OCI-LY1 (cell line): ENCODE measurements at regions not wholly inside any gene's neighbourhood (a gene's known extent, or its start where the extent isn't known, plus 50 kb on each side); places are given as distances from the start of the nearest gene placed in this dataset.

Source experiments
- H2AFZ ChIP-seq: fragments of 200-600 bp; sonication (generic), shearing (Covaris generic); 2 replicates; pipeline ENCODE4 v1.6.0; 2014; ENCODE audit warnings: antibody characterized with exemption, mild to moderate bottlenecking, low read length
- H3F3A ChIP-seq: fragments of 200-600 bp; sonication (generic), shearing (Covaris generic); 2 replicates; pipeline ENCODE4 v1.6.0; 2014; ENCODE audit warnings: mild to moderate bottlenecking, antibody characterized with exemption, low read length, moderate library complexity; ENCODE audit not compliant: insufficient read depth
- H3K27ac ChIP-seq: fragments of 200-600 bp; sonication (generic); 2 replicates; pipeline ENCODE4 v1.5.1; 2014; ENCODE audit warnings: low read length, mixed run types, mild to moderate bottlenecking, low read depth; ENCODE audit not compliant: poor library complexity, severe bottlenecking
- H3K27me3 ChIP-seq: fragments of 200-600 bp; sonication (generic); 2 replicates; pipeline ENCODE4 v1.6.0; 2014; ENCODE audit warnings: antibody characterized with exemption, mild to moderate bottlenecking, low read length, moderate library complexity; ENCODE audit not compliant: insufficient read depth
- H3K36me3 ChIP-seq: fragments of 200-600 bp; sonication (generic); 2 replicates; pipeline ENCODE4 v1.6.1; 2014; ENCODE audit warnings: mild to moderate bottlenecking, antibody characterized with exemption, low read length, moderate library complexity, mixed read lengths; ENCODE audit not compliant: insufficient read depth
- H3K4me1 ChIP-seq: fragments of 200-600 bp; sonication (generic); 2 replicates; pipeline ENCODE4 v1.5.1; 2014; ENCODE audit warnings: mild to moderate bottlenecking, low read length, moderate library complexity; ENCODE audit not compliant: insufficient read depth, severe bottlenecking
- H3K4me2 ChIP-seq: fragments of 200-600 bp; sonication (generic), shearing (Covaris generic); 2 replicates; pipeline ENCODE4 v1.6.1; 2014; ENCODE audit warnings: low read length
- H3K4me3 ChIP-seq: fragments of 200-600 bp; sonication (generic); 2 replicates; pipeline ENCODE4 v1.5.1; 2014; ENCODE audit warnings: low read length, low read depth, mild to moderate bottlenecking, mixed read lengths; ENCODE audit not compliant: poor library complexity, severe bottlenecking
- H3K79me2 ChIP-seq: fragments of 200-600 bp; shearing (Covaris generic); 2 replicates; pipeline ENCODE4 v1.6.1; 2016; ENCODE audit warnings: mixed run types, low read length, mixed read lengths; ENCODE audit not compliant: insufficient read depth
- H3K9ac ChIP-seq: fragments of 200-600 bp; sonication (generic), shearing (Covaris generic); 2 replicates; pipeline ENCODE4 v1.6.1; 2014; ENCODE audit warnings: mild to moderate bottlenecking, low read length, mixed read lengths
- H3K9me2 ChIP-seq: fragments of 200-600 bp; sonication (generic), shearing (Covaris generic); 2 replicates; pipeline ENCODE4 v1.6.1; 2014; ENCODE audit warnings: low read depth, mild to moderate bottlenecking, low read length, mixed read lengths
- H3K9me3 ChIP-seq: fragments of 200-600 bp; shearing (Covaris generic); 2 replicates; pipeline ENCODE4 v1.6.1; 2014; ENCODE audit warnings: low read length, mixed read lengths
- H4K20me1 ChIP-seq: fragments of 200-600 bp; sonication (generic), shearing (Covaris generic); 2 replicates; pipeline ENCODE4 v1.6.0; 2016; ENCODE audit warnings: mild to moderate bottlenecking, low read length; ENCODE audit not compliant: insufficient read depth
- CTCF ChIP-seq: fragments of 200-600 bp; sonication (generic), shearing (Covaris generic); IDR thresholded peaks from 2 replicates; pipeline ENCODE4 v1.5.1; 2017; ENCODE audit warnings: mild to moderate bottlenecking, antibody characterized with exemption, low read length, moderate library complexity, mixed read lengths
- EZH2 ChIP-seq: fragments of 200-600 bp; sonication (generic), shearing (Covaris generic); IDR thresholded peaks from 2 replicates; pipeline ENCODE4 v1.8.0; 2017; ENCODE audit warnings: borderline replicate concordance, mixed run types, mild to moderate bottlenecking, antibody characterized with exemption, low read length, moderate library complexity, mixed read lengths

GRCh38 chr14:40367717-40368116 lies 935.5 kb upstream of the FBXO33 start:
- H3F3A ChIP-seq: no peaks in the 10 kb centered on the region; the same call in 1 of the 2 replicates
- no peaks in the 10 kb centered on the region for H3K27me3 ChIP-seq
- H2AFZ ChIP-seq: no peak overlapping the region
- no peak overlapping the region for H3K27ac ChIP-seq
- H3K4me3 ChIP-seq: no peak overlapping the region
- no peaks in the 10 kb centered on the region for H4K20me1 ChIP-seq
- no peak overlapping the region for H3K4me2 ChIP-seq
- no peaks in the 10 kb centered on the region for H3K9me2 ChIP-seq
- TF ChIP-seq CTCF: no peak
- no peak for TF ChIP-seq EZH2
- no peaks in the 10 kb centered on the region for H3K4me1 ChIP-seq
- H3K79me2 ChIP-seq: no peaks in the 10 kb centered on the region
- no peaks in the 10 kb centered on the region for H3K36me3 ChIP-seq
- no peak overlapping the region for H3K9ac ChIP-seq
- no peaks in the 10 kb centered on the region for H3K9me3 ChIP-seq

GRCh38 chr14:40365305-40365704 lies 933.1 kb upstream of the FBXO33 start:
- Histone ChIP-seq H2AFZ (no peak overlapping the region), H3K27me3 (no peaks in the 10 kb centered on the region), H3K4me1 (no peaks in the 10 kb centered on the region), H3K9me2 (no peaks in the 10 kb centered on the region), H3K36me3 (no peaks in the 10 kb centered on the region), H3K4me2 (no peak overlapping the region), H4K20me1 (no peaks in the 10 kb centered on the region), H3K79me2 (no peaks in the 10 kb centered on the region), H3K4me3 (no peak overlapping the region), H3K9me3 (no peaks in the 10 kb centered on the region), H3K9ac (no peak overlapping the region), H3F3A (no peaks in the 10 kb centered on the region; the same call in 1 of the 2 replicates), H3K27ac (no peak overlapping the region)
- TF ChIP-seq EZH2 (no peak), CTCF (no peak)

GRCh38 chr14:40362856-40363255 lies 930.6 kb upstream of the FBXO33 start:
- Histone ChIP-seq H3K36me3 (no peaks in the 10 kb centered on the region; the same call in 1 of the 2 replicates), H3K27ac (no peak overlapping the region), H3F3A (no peaks in the 10 kb centered on the region; the same call in 1 of the 2 replicates), H3K4me1 (no peaks in the 10 kb centered on the region), H2AFZ (no peak overlapping the region), H3K4me3 (no peak overlapping the region), H3K9me2 (no peaks in the 10 kb centered on the region), H3K9ac (no peak overlapping the region), H3K27me3 (no peaks in the 10 kb centered on the region), H3K4me2 (no peak overlapping the region), H3K9me3 (peaks cover 5% of the 10 kb centered on the region; the same call in 1 of the 2 replicates), H3K79me2 (no peaks in the 10 kb centered on the region), H4K20me1 (no peaks in the 10 kb centered on the region)
- no peak for TF ChIP-seq CTCF
- no peak for TF ChIP-seq EZH2
